WI38 (cell line): ENCODE measurements at regions not wholly inside any gene's neighbourhood (a gene's known extent, or its start where the extent isn't known, plus 50 kb on each side); places are given as distances from the start of the nearest gene placed in this dataset.

Source experiments
- H3K4me3 ChIP-seq: 2 replicates; pipeline ENCODE4 v1.5.1; 2011; ENCODE audit warnings: low read depth, mild to moderate bottlenecking, control low read depth, low read length
- TF ChIP-seq, protein P1 (sequence below): IDR thresholded peaks from 2 replicates; pipeline ENCODE4 v1.5.1; 2012; ENCODE audit warnings: low read depth, mild to moderate bottlenecking, control low read depth, low read length

DNA sequence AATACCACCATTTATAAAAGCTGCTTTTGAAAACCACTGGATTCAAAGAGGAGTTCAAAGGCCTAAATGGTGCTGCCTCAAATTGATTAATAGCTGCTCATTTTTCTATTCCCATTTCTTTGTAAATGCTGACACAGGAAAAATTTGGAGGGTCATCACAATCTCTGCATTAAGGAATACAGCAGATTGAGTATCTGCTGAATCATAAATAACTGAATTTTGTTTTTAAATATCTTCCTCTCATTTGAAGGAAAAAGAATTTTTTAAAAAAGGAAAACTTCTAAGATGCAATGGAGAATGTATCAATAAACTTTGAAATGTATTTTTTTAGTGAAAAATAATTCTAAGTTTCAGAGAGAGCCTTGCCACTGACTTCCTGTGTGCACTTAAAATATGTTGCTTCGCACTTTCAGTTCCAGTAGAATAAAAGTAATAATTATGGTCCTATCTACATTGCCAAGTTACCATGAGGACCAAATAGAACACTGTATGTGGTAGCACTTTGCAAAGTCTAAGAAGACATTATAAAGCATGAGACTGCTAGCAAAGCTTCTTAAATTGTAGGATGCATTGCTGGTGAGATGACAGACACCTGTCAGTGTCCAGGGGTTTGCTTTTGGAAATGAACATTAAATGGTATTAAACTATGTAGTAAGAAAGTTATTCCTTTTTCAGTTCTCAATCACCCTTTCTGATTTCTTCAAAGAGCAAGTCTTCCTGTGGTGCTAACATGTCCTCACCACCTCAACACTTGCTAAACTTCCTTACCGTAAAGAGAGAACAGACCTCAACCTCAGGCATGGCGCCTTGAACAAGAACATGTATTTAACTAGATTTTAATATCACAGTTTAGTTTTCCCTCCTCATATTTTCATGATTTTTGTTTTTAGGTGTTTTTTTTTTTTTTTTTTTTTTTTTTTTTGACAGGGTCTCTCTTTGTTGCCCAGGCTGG lies 555.1 kb downstream of the EBF1 start:
- TF ChIP-seq, protein P1, sequence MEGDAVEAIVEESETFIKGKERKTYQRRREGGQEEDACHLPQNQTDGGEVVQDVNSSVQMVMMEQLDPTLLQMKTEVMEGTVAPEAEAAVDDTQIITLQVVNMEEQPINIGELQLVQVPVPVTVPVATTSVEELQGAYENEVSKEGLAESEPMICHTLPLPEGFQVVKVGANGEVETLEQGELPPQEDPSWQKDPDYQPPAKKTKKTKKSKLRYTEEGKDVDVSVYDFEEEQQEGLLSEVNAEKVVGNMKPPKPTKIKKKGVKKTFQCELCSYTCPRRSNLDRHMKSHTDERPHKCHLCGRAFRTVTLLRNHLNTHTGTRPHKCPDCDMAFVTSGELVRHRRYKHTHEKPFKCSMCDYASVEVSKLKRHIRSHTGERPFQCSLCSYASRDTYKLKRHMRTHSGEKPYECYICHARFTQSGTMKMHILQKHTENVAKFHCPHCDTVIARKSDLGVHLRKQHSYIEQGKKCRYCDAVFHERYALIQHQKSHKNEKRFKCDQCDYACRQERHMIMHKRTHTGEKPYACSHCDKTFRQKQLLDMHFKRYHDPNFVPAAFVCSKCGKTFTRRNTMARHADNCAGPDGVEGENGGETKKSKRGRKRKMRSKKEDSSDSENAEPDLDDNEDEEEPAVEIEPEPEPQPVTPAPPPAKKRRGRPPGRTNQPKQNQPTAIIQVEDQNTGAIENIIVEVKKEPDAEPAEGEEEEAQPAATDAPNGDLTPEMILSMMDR: no peak

DNA sequence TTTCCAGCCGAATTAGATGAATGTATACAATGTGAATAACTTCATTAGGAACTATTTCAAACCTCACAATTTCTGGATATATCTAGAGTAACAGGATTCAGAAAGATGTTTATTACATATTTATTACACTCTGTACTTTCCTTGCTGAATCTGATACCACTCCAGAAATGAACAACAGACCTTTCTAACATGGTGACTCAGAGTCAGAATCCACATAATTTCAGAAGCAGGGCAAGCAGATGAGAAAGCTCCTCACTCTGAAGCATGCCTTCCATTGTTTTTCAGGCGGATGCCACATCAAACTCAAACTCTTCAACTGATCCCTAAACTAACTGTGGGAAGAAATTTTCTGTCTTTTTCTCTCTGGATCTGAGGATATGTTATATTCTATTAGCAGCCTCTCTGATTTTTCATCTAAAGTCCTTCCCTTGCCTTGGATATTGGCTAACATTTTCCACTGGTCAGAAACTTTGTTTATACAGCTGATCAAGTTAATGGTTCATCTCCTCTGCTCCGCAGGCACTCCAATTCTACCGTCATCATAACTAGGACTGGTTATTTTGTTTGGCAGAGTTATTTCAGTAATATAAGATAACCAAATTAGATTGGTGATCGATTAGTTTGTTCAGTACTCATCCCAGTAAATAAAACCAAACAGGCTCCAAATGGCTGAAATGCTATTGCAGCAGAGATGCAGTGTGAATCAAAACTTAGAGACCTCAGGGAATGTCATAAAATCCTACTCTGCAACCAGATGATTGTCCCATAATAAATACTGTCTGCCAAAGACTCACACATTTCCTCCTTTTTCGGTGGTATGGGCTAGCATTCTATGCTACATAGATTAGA lies 556.0 kb downstream of the EBF1 start:
- TF ChIP-seq, protein P1: no peak
- no peak overlapping the region for H3K4me3 ChIP-seq

More for the DNA sequence above, 555.1 kb downstream of the EBF1 start:
- no peak overlapping the region for H3K4me3 ChIP-seq

GRCh38 chr5:158541536-158542297 lies 558.0 kb downstream of the EBF1 start:
- H3K4me3 ChIP-seq: no peak overlapping the region
- TF ChIP-seq, protein P1: no peak

GRCh38 chr5:158538506-158539074 lies 561.1 kb downstream of the EBF1 start:
- TF ChIP-seq, protein P1: no peak
- no peak overlapping the region for H3K4me3 ChIP-seq

DNA sequence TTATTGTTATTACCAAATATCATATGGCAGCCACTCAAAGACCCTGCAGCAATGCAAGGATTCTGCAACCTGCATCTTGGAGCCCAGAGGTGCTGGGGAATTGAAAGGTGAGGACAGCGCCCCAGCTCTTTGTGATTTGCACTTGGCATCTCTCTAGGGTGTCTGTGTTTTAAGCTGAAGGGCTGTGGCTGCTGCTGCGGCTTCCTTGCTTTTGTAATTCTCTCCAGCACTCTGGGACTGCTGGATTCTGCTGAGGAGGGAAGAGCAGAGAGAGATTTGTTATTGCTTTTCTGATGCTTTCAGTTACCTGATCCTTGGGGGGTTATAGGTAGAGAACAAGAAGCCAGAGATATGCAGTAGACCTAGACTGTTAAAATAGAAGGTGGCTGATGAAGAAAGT lies 562.4 kb downstream of the EBF1 start:
- TF ChIP-seq, protein P1: no peak
- H3K4me3 ChIP-seq: no peak overlapping the region

- H3K4me3 ChIP-seq: no peak overlapping the region
- TF ChIP-seq, protein P1: no peak
Observed at GRCh38 chr5:158534203-158534602, 565.5 kb downstream of the EBF1 start.
